CD8-positive, alpha-beta memory T cell (primary cell): ENCODE measurements at regions not wholly inside any gene's neighbourhood (a gene's known extent, or its start where the extent isn't known, plus 50 kb on each side); places are given as distances from the start of the nearest gene placed in this dataset.

ENCODE experiments used
- CTCF ChIA-PET: fragments of 350-600 bp; sonication (Branson Sonifier 250); formaldehyde crosslinking; loops from one replicate; lab custom pipeline; 2021; ENCODE audit warnings: antibody characterized with exemption; lab: Charles Lee
- POLR2A ChIA-PET: fragments of 350-600 bp; sonication (Branson Sonifier 250); formaldehyde crosslinking; loops from one replicate; lab custom pipeline; 2021; ENCODE audit warnings: antibody characterized with exemption; lab: Charles Lee
- DNase-seq, 5 donors: peaks; one replicate each; pipeline versions ENCODE4 v3.0.0 to v3.0.0-alpha.2; 2020 to 2022; ENCODE audit warnings: mixed read lengths in 1 of 5
- H3K27ac ChIP-seq: one replicate; pipeline ENCODE4 v1.7.0; 2013; ENCODE audit warnings: low read depth, mild to moderate bottlenecking, low read length, moderate library complexity
- H3K27me3 ChIP-seq: 2 replicates; pipeline ENCODE4 v1.7.0; 2013; ENCODE audit warnings: low read length, mild to moderate bottlenecking; ENCODE audit not compliant: insufficient read depth, poor library complexity, severe bottlenecking
- H3K36me3 ChIP-seq: 2 replicates; pipeline ENCODE4 v1.7.0; 2013; ENCODE audit warnings: mild to moderate bottlenecking, low read length, moderate library complexity; ENCODE audit not compliant: insufficient read depth
- H3K4me1 ChIP-seq: 2 replicates; pipeline ENCODE4 v1.7.0; 2013; ENCODE audit warnings: mild to moderate bottlenecking, low read length, moderate library complexity; ENCODE audit not compliant: insufficient read depth
- H3K4me3 ChIP-seq: 2 replicates; pipeline ENCODE4 v1.7.0; 2013; ENCODE audit warnings: mild to moderate bottlenecking, low read length
- H3K9me3 ChIP-seq: 2 replicates; pipeline ENCODE4 v1.7.0; 2013; ENCODE audit warnings: mild to moderate bottlenecking, low read length
- H3K27ac Mint-ChIP-seq, 8 donors: one replicate each; pipeline ENCODE4 v1.8.0; 2020 to 2021; ENCODE audit warnings: mixed read lengths in 8 of 8, mild to moderate bottlenecking in 6 of 8, inconsistent platforms in 3 of 8, moderate library complexity in 3 of 8
- H3K27me3 Mint-ChIP-seq, 2 donors: one replicate each; pipeline ENCODE4 v1.8.0; 2020 to 2021; ENCODE audit warnings: mixed read lengths in 2 of 2, mild to moderate bottlenecking in 1 of 2, moderate library complexity in 1 of 2
- H3K36me3 Mint-ChIP-seq, 3 donors: one replicate each; pipeline ENCODE4 v1.8.0; 2020 to 2021; ENCODE audit warnings: mixed read lengths in 3 of 3, inconsistent platforms in 1 of 3, mild to moderate bottlenecking in 1 of 3
- H3K4me1 Mint-ChIP-seq, 3 donors: one replicate each; pipeline ENCODE4 v1.8.0; 2020 to 2021; ENCODE audit warnings: mixed read lengths in 3 of 3, inconsistent platforms in 1 of 3, mild to moderate bottlenecking in 1 of 3
- H3K4me3 Mint-ChIP-seq, 7 donors: one replicate each; pipeline ENCODE4 v1.8.0; 2020 to 2021; ENCODE audit warnings: mixed read lengths in 7 of 7, mild to moderate bottlenecking in 6 of 7, moderate library complexity in 4 of 7, inconsistent platforms in 2 of 7
- H3K9me3 Mint-ChIP-seq, 5 donors: one replicate each; pipeline ENCODE4 v1.8.0; 2020 to 2022; ENCODE audit warnings: mixed read lengths in 5 of 5, mild to moderate bottlenecking in 3 of 5, moderate library complexity in 2 of 5, inconsistent platforms in 1 of 5

GRCh38 chr4:31657859-31658570, 937.8 kb downstream of the PCDH7 start:
- Mint-ChIP-seq H3K27ac (no peak overlapping the region), H3K4me3 (no peak overlapping the region), H3K27me3 (no peaks in the 10 kb centered on the region), H3K36me3 (no peaks in the 10 kb centered on the region), H3K4me1 (no peaks in the 10 kb centered on the region), H3K9me3 (peaks cover 4 to 20% (median 6%) of the 10 kb centered on the region in 5 donors)
- Histone ChIP-seq H3K36me3 (no peaks in the 10 kb centered on the region), H3K4me1 (no peaks in the 10 kb centered on the region), H3K9me3 (no peaks in the 10 kb centered on the region), H3K4me3 (no peak overlapping the region), H3K27ac (no peak overlapping the region), H3K27me3 (no peaks in the 10 kb centered on the region)
- DNase-seq, result no peak
- ChIA-PET CTCF (no interaction called here), POLR2A (no interaction called here)

GRCh38 chr4:31660916-31661315, 940.7 kb downstream of the PCDH7 start:
- POLR2A ChIA-PET, result no interaction called here
- no peak for DNase-seq
- Histone ChIP-seq H3K36me3 (no peaks in the 10 kb centered on the region), H3K4me1 (no peaks in the 10 kb centered on the region), H3K4me3 (no peak overlapping the region), H3K9me3 (no peaks in the 10 kb centered on the region), H3K27me3 (no peaks in the 10 kb centered on the region), H3K27ac (no peak overlapping the region)
- CTCF ChIA-PET, result no interaction called here
- Mint-ChIP-seq H3K4me3 (no peak overlapping the region), H3K27me3 (no peaks in the 10 kb centered on the region), H3K9me3 (peaks cover 4 to 28% (median 7%) of the 10 kb centered on the region in 5 donors), H3K27ac (no peak overlapping the region), H3K4me1 (no peaks in the 10 kb centered on the region), H3K36me3 (no peaks in the 10 kb centered on the region)

- CTCF ChIA-PET, result no interaction called here
- H3K9me3 Mint-ChIP-seq, result peaks cover 4 to 28% (median 8%) of the 10 kb centered on the region in 5 donors
- H3K4me1 ChIP-seq, result no peaks in the 10 kb centered on the region
- H3K4me1 Mint-ChIP-seq, result no peaks in the 10 kb centered on the region
- H3K4me3 ChIP-seq, result no peak overlapping the region
- DNase-seq, result no peak
- H3K9me3 ChIP-seq, result no peaks in the 10 kb centered on the region
- POLR2A ChIA-PET, result no interaction called here
- no peak overlapping the region for H3K27ac ChIP-seq
- H3K4me3 Mint-ChIP-seq, result no peak overlapping the region
- H3K27me3 ChIP-seq, result no peaks in the 10 kb centered on the region
- no peaks in the 10 kb centered on the region for H3K36me3 Mint-ChIP-seq
- no peaks in the 10 kb centered on the region for H3K36me3 ChIP-seq
- H3K27me3 Mint-ChIP-seq, result no peaks in the 10 kb centered on the region
- peak overlapping the region in 1 of 8 donors; percentile 41 for H3K27ac Mint-ChIP-seq
Measured at GRCh38 chr4:31662951-31663350, 942.8 kb downstream of the PCDH7 start.

GRCh38 chr4:31667686-31668085, 947.5 kb downstream of the PCDH7 start:
- no peak overlapping the region for H3K27ac Mint-ChIP-seq
- Histone ChIP-seq H3K9me3 (no peaks in the 10 kb centered on the region), H3K4me1 (no peaks in the 10 kb centered on the region), H3K4me3 (no peak overlapping the region), H3K27me3 (no peaks in the 10 kb centered on the region), H3K36me3 (no peaks in the 10 kb centered on the region), H3K27ac (no peak overlapping the region)
- no peak overlapping the region for H3K4me3 Mint-ChIP-seq
- no peaks in the 10 kb centered on the region for H3K4me1 Mint-ChIP-seq
- peaks cover 0 to 19% (median 7%) of the 10 kb centered on the region in 5 donors for H3K9me3 Mint-ChIP-seq
- no peak for DNase-seq
- POLR2A ChIA-PET, result no interaction called here
- no peaks in the 10 kb centered on the region for H3K27me3 Mint-ChIP-seq
- CTCF ChIA-PET, result no interaction called here
- no peaks in the 10 kb centered on the region for H3K36me3 Mint-ChIP-seq

DNA sequence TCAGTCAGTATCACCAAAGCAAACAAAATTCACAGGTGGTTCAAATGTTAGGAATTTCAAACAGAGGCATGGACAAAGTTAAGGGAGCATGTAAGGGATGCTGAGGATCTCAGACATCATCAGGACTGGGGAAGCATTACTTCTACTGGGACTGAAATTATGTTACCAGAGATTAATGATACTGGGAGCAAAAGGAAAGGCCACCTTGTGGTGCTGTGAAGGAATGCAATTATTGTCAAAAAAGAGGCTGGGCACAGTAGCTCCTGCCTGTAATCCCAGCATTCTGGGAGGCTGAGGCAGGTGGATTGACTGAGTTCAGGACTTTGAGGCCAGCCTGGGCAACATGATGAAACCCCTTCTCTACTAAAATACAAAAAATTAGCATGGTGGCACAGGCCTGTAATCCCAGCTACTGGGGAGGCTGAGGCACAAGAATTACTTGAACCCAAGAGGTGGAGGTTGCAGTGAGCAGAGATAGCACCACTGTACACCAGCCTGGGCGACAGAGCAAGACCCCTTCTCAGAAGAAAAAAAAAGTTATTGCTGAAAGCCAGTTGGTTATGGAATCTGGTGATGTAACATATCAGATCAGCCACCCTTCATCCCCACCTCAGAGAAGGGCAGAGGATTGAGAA, 954.3 kb downstream of the PCDH7 start:
- Mint-ChIP-seq H3K36me3 (no peaks in the 10 kb centered on the region), H3K4me1 (no peaks in the 10 kb centered on the region), H3K27me3 (no peaks in the 10 kb centered on the region), H3K9me3 (peaks cover 0 to 16% (median 5%) of the 10 kb centered on the region in 5 donors), H3K4me3 (no peak overlapping the region), H3K27ac (no peak overlapping the region)
- Histone ChIP-seq H3K9me3 (no peaks in the 10 kb centered on the region), H3K4me1 (no peaks in the 10 kb centered on the region), H3K4me3 (no peak overlapping the region), H3K27me3 (no peaks in the 10 kb centered on the region), H3K36me3 (no peaks in the 10 kb centered on the region), H3K27ac (no peak overlapping the region)
- ChIA-PET POLR2A (no interaction called here), CTCF (no interaction called here)
- no peak for DNase-seq

- H3K27me3 ChIP-seq, result no peaks in the 10 kb centered on the region
- no peaks in the 10 kb centered on the region for H3K36me3 ChIP-seq
- Mint-ChIP-seq H3K4me3 (no peak overlapping the region), H3K4me1 (no peaks in the 10 kb centered on the region), H3K27me3 (no peaks in the 10 kb centered on the region), H3K9me3 (peaks cover 0 to 27% (median 9%) of the 10 kb centered on the region in 5 donors), H3K36me3 (no peaks in the 10 kb centered on the region), H3K27ac (no peak overlapping the region)
- ChIA-PET CTCF (no interaction called here), POLR2A (no interaction called here)
- no peak overlapping the region for H3K4me3 ChIP-seq
- no peaks in the 10 kb centered on the region for H3K4me1 ChIP-seq
- H3K27ac ChIP-seq, result no peak overlapping the region
- no peak for DNase-seq
- no peaks in the 10 kb centered on the region for H3K9me3 ChIP-seq
Measured at GRCh38 chr4:31678356-31678755, 958.2 kb downstream of the PCDH7 start.

DNA sequence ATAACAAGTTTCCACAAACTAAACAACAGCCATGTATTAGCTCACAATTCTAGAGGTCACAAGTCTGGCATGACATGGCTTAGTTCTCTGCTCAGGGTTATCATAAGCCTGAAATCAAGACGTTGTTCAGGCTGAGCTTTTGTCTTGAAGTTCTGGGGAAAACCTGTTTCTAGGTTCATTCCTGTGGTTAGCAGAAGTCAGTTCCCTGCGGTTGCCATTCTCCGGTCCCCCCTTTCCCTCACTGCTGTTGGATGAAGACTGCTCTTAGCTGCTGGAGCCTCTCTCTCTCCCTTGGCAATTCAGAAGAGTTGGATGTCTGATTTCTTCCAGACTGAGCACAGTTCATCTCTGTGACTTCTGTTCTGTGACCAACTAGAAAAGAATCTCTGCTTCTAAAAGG, 962.6 kb downstream of the PCDH7 start:
- CTCF ChIA-PET, result no interaction called here
- H3K4me1 Mint-ChIP-seq, result no peaks in the 10 kb centered on the region

GRCh38 chr4:31687717-31688342, 967.7 kb downstream of the PCDH7 start:
- H3K4me1 ChIP-seq, result no peaks in the 10 kb centered on the region
- DNase-seq, result no peak
- no peak overlapping the region for H3K4me3 Mint-ChIP-seq
- POLR2A ChIA-PET, result no interaction called here
- no peaks in the 10 kb centered on the region for H3K27me3 ChIP-seq
- CTCF ChIA-PET, result no interaction called here
- H3K36me3 ChIP-seq, result no peaks in the 10 kb centered on the region
- H3K27me3 Mint-ChIP-seq, result no peaks in the 10 kb centered on the region
- H3K27ac ChIP-seq, result no peak overlapping the region
- peaks cover 0 to 30% (median 8%) of the 10 kb centered on the region in 5 donors for H3K9me3 Mint-ChIP-seq
- H3K4me1 Mint-ChIP-seq, result no peaks in the 10 kb centered on the region
- H3K36me3 Mint-ChIP-seq, result no peaks in the 10 kb centered on the region
- no peak overlapping the region for H3K27ac Mint-ChIP-seq
- no peak overlapping the region for H3K4me3 ChIP-seq
- no peaks in the 10 kb centered on the region for H3K9me3 ChIP-seq

More for the DNA sequence above, 962.6 kb downstream of the PCDH7 start:
- Mint-ChIP-seq H3K36me3 (no peaks in the 10 kb centered on the region), H3K27ac (no peak overlapping the region), H3K4me3 (no peak overlapping the region), H3K27me3 (no peaks in the 10 kb centered on the region), H3K9me3 (peaks cover 0 to 22% (median 6%) of the 10 kb centered on the region in 5 donors)
- no peak overlapping the region for H3K4me3 ChIP-seq
- POLR2A ChIA-PET, result no interaction called here
- no peaks in the 10 kb centered on the region for H3K36me3 ChIP-seq
- no peak overlapping the region for H3K27ac ChIP-seq
- H3K9me3 ChIP-seq, result no peaks in the 10 kb centered on the region
- no peaks in the 10 kb centered on the region for H3K27me3 ChIP-seq
- DNase-seq, result no peak
- no peaks in the 10 kb centered on the region for H3K4me1 ChIP-seq
